Transverse colon (tissue), 4 donors: ENCODE measurements at regions not wholly inside any gene's neighbourhood (a gene's known extent, or its start where the extent isn't known, plus 50 kb on each side); places are given as distances from the start of the nearest gene placed in this dataset.

Experiments
- CTCF ChIP-seq, 5 experiments: fragments of 200-600 bp in 3 of 5; fragments of 450-650 bp in 2 of 5; sonication (generic) in 3 of 5; IDR thresholded peaks; 1 replicate in 2 of 5; 2 replicates in 3 of 5; pipeline ENCODE4 v1.5.1; 2016 to 2017; ENCODE audit warnings: antibody characterized with exemption in 5 of 5, inconsistent platforms in 3 of 5, mild to moderate bottlenecking in 2 of 5, moderate library complexity in 1 of 5
- POLR2A ChIP-seq: fragments of 450-650 bp; IDR thresholded peaks from one replicate; pipeline ENCODE4 v1.6.1; 2016; ENCODE audit warnings: antibody characterized with exemption, mild to moderate bottlenecking, moderate library complexity
- POLR2AphosphoS5 ChIP-seq, 3 donors: sonication (generic); formaldehyde crosslinking; IDR thresholded peaks; one replicate each; pipeline ENCODE4 v1.6.1; 2016; ENCODE audit warnings: antibody characterized with exemption in 3 of 3

- TF ChIP-seq CTCF (IDR thresholded peaks at IDR 0.05) (no peak), POLR2AphosphoS5 (IDR thresholded peaks at IDR 0.05) (no peak), POLR2A (no peak)
Observed at GRCh38 chr4:95693594-95693993, 144.8 kb upstream of the UNC5C start.
